HCT116 (cell line): ENCODE measurements at regions not wholly inside any gene's neighbourhood (a gene's known extent, or its start where the extent isn't known, plus 50 kb on each side); places are given as distances from the start of the nearest gene placed in this dataset.

ENCODE experiments used
- ATAC-seq: fragments of 200-7000 bp; cut with Tn5 transposase; 2 replicates; pipeline ENCODE4 v1.9.1; 2020; ENCODE audit warnings: mild to moderate bottlenecking, moderate library complexity
- BruUV-seq: library from RNA; stranded (reverse); fragments of 400-500 nt; replicated peaks from 2 replicates; lab custom pipeline; 2021; lab: Mats Ljungman, UMichigan
- CTCF ChIA-PET: fragments of 300-600 bp; sonication (Branson Sonifier 250); formaldehyde crosslinking; loops from one replicate; lab custom pipeline; 2021; ENCODE audit warnings: antibody characterized with exemption; lab: Charles Lee
- POLR2A ChIA-PET: fragments of 300-600, 350-600 bp; sonication (Branson Sonifier 250); formaldehyde crosslinking; loops from one replicate; lab custom pipeline; 2021; ENCODE audit warnings: antibody characterized with exemption; lab: Charles Lee
- RAD21 ChIA-PET, 2 experiments: fragments of 300-600 bp; sonication (Branson Sonifier 250); formaldehyde crosslinking; loops; one replicate each; lab custom pipeline; 2023; ENCODE audit warnings: low total read pairs in 2 of 2; ENCODE audit not compliant: uncharacterized antibody in 2 of 2, unreplicated experiment in 2 of 2, low non-redundant PET in 1 of 2; lab: Charles Lee
- DNase-seq: peaks from one replicate; pipeline ENCODE4 v3.0.0-alpha.2; 2010; ENCODE audit warnings: low read depth, low spot score
- H2AFZ ChIP-seq: fragments of 200-600 bp; shearing (Covaris generic), sonication (generic); 2 replicates; pipeline ENCODE4 v1.6.1; 2017; ENCODE audit warnings: low read depth, mixed run types, mixed read lengths, antibody characterized with exemption, low read length; ENCODE audit not compliant: poor library complexity, severe bottlenecking
- H3K27ac ChIP-seq: 2 replicates; pipeline ENCODE4 v1.5.1; 2012; ENCODE audit warnings: low read depth, low read length
- H3K27me3 ChIP-seq: fragments of 200-600 bp; sonication (generic); 2 replicates; pipeline ENCODE4 v1.6.1; 2016; ENCODE audit warnings: mixed run types, low read length, mixed read lengths; ENCODE audit not compliant: insufficient read depth
- H3K36me3 ChIP-seq, 2 experiments: fragments of 200-500 bp in 1 of 2; fragments of 200-600 bp in 1 of 2; sonication (Bioruptor generic) in 1 of 2; sonication (generic) in 1 of 2; 2 replicates each; pipeline versions ENCODE4 v1.5.1 to v1.6.1; 2014 to 2016; ENCODE audit warnings: low read length in 2 of 2, inconsistent platforms in 1 of 2, mixed read lengths in 1 of 2, mixed run types in 1 of 2; ENCODE audit not compliant: insufficient read depth in 2 of 2, control insufficient read depth in 1 of 2
- H3K4me1 ChIP-seq, 2 experiments: fragments of 200-600 bp in 1 of 2; sonication (generic) in 1 of 2; 2 replicates each; pipeline versions ENCODE4 v1.5.1 to v1.6.1; 2012 to 2017; ENCODE audit warnings: low read length in 2 of 2, inconsistent platforms in 1 of 2, mild to moderate bottlenecking in 1 of 2, mixed read lengths in 1 of 2, mixed run types in 1 of 2, moderate library complexity in 1 of 2; ENCODE audit not compliant: insufficient read depth in 2 of 2, control insufficient read depth in 1 of 2
- H3K4me2 ChIP-seq: fragments of 200-600 bp; sonication (generic); 2 replicates; pipeline ENCODE4 v1.6.1; 2017; ENCODE audit warnings: mixed run types, low read length, mixed read lengths
- H3K4me3 ChIP-seq, 2 experiments: fragments of 200-600 bp in 1 of 2; sonication (generic) in 1 of 2; replicated peaks in 1 of 2; 2 replicates each; pipeline ENCODE4 v1.5.1; 2011 to 2016; ENCODE audit warnings: low read length in 2 of 2, control low read depth in 1 of 2, low read depth in 1 of 2, mild to moderate bottlenecking in 1 of 2, mixed read lengths in 1 of 2, mixed run types in 1 of 2
- H3K79me2 ChIP-seq: fragments of 200-600 bp; sonication (generic); 2 replicates; pipeline ENCODE4 v1.6.1; 2017; ENCODE audit warnings: mild to moderate bottlenecking, mixed run types, low read length, moderate library complexity, mixed read lengths; ENCODE audit not compliant: insufficient read depth
- H3K9ac ChIP-seq: fragments of 200-600 bp; sonication (generic); 2 replicates; pipeline ENCODE4 v1.6.1; 2016; ENCODE audit warnings: low read length, mixed read lengths
- H3K9me2 ChIP-seq: fragments of 200-600 bp; sonication (generic), shearing (Covaris generic); 2 replicates; pipeline ENCODE4 v1.6.1; 2017; ENCODE audit warnings: mixed run types, mild to moderate bottlenecking, moderate library complexity; ENCODE audit not compliant: insufficient read depth
- H3K9me3 ChIP-seq, 2 experiments: fragments of 200-500 bp in 1 of 2; fragments of 200-600 bp in 1 of 2; sonication (Bioruptor generic) in 1 of 2; sonication (generic) in 1 of 2; 2 replicates each; pipeline ENCODE4 v1.6.1; 2014 to 2017; ENCODE audit warnings: low read length in 2 of 2, mixed read lengths in 2 of 2, inconsistent platforms in 1 of 2, low read depth in 1 of 2, mild to moderate bottlenecking in 1 of 2, mixed run types in 1 of 2, moderate library complexity in 1 of 2; ENCODE audit not compliant: control insufficient read depth in 1 of 2, insufficient read depth in 1 of 2
- H4K20me1 ChIP-seq: fragments of 200-600 bp; sonication (generic), shearing (Covaris generic); 2 replicates; pipeline ENCODE4 v1.6.1; 2017; ENCODE audit warnings: mixed run types, mild to moderate bottlenecking, moderate library complexity; ENCODE audit not compliant: insufficient read depth
- ATF3 ChIP-seq: IDR thresholded peaks from 2 replicates; pipeline ENCODE4 v1.6.1; 2012
- CBX3 ChIP-seq: IDR thresholded peaks from 2 replicates; pipeline ENCODE4 v1.6.1; 2012; ENCODE audit warnings: low read depth
- CEBPB ChIP-seq: IDR thresholded peaks from 2 replicates; pipeline ENCODE4 v1.6.1; 2012; ENCODE audit warnings: low read depth
- EZH2 ChIP-seq: fragments of 200-600 bp; sonication (generic); IDR thresholded peaks from 2 replicates; pipeline ENCODE4 v1.6.1; 2017; ENCODE audit warnings: antibody characterized with exemption, mixed run types
- EZH2phosphoT487 ChIP-seq: fragments of 200-600 bp; IDR thresholded peaks from 2 replicates; pipeline ENCODE4 v1.6.1; 2018; ENCODE audit warnings: antibody characterized with exemption, borderline replicate concordance
- FOSL1 ChIP-seq: IDR thresholded peaks from 2 replicates; pipeline ENCODE4 v1.6.1; 2012; ENCODE audit warnings: low read depth
- JUND ChIP-seq: IDR thresholded peaks from 2 replicates; pipeline ENCODE4 v1.6.1; 2012
- POLR2A ChIP-seq: IDR thresholded peaks from 2 replicates; pipeline ENCODE4 v1.7.0; 2011; ENCODE audit warnings: borderline replicate concordance; ENCODE audit not compliant: insufficient read depth, insufficient read length; ENCODE audit errors: extremely low read depth
- POLR2AphosphoS5 ChIP-seq: IDR thresholded peaks from 2 replicates; pipeline ENCODE4 v1.6.1; 2011; ENCODE audit warnings: mild to moderate bottlenecking, low read depth, low read length, moderate library complexity
- RAD21 ChIP-seq: IDR thresholded peaks from 2 replicates; pipeline ENCODE4 v1.6.1; 2012; ENCODE audit warnings: low read depth, mild to moderate bottlenecking
- SP1 ChIP-seq: IDR thresholded peaks from 2 replicates; pipeline ENCODE4 v1.6.1; 2012; ENCODE audit warnings: low read depth
- TCF7L2 ChIP-seq: IDR thresholded peaks from 2 replicates; pipeline ENCODE4 v1.7.0; 2011; ENCODE audit warnings: borderline replicate concordance, inconsistent platforms; ENCODE audit not compliant: insufficient read depth, insufficient read length; ENCODE audit errors: extremely low read depth
- ZFX ChIP-seq: fragments of 450-650 bp; IDR thresholded peaks from 2 replicates; pipeline ENCODE4 v1.6.1; 2017
- ZNF274 ChIP-seq: fragments of 200-500 bp; sonication (Bioruptor generic); IDR thresholded peaks from 2 replicates; pipeline ENCODE4 v1.6.1; 2014; ENCODE audit warnings: mild to moderate bottlenecking, low read depth, low read length, inconsistent platforms
- intact Hi-C: fragments of 100-400 bp; cut with micrococcal nuclease; formaldehyde crosslinking; loops from 2 replicates; pipeline ENCODE4 v1.10.0; 2022
- TF ChIP-seq, protein P1 (sequence below): IDR thresholded peaks from 2 replicates; pipeline ENCODE4 v1.6.1; 2012; ENCODE audit warnings: low read depth
- TF ChIP-seq, protein P2 (sequence below): IDR thresholded peaks from 2 replicates; pipeline ENCODE4 v1.6.1; 2012

DNA sequence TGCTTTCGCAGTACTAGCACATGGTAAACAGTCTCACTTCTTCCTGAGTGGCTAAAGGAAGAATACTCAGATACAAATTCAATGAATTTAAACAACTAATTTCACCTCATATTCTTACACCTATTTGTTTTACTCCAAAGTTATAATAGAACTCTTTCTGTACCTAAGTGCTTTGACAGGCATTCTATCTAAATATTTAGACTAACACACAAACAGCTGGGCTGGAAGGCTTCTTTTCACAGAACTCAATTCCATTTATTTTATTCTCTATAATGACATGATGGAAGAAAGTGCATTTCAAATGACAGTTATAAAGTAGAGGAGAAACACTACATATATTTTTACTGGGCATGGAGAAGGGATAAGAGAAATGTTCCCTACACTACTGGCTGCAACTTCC is 384.9 kb upstream of the SPTLC3 start:
- ATAC-seq (no peak), DNase-seq (no peak)
- Histone ChIP-seq H3K4me2 (no peak overlapping the region), H3K4me1 (no peaks in the 10 kb centered on the region), H3K79me2 (no peaks in the 10 kb centered on the region), H3K9me3 (peaks cover 0 to 19% of the 10 kb centered on the region in 2 experiments; a peak in 2 of 4 replicates), H2AFZ (no peak overlapping the region), H4K20me1 (no peaks in the 10 kb centered on the region), H3K4me3 (no peak overlapping the region), H3K9ac (no peak overlapping the region), H3K27ac (no peak overlapping the region), H3K36me3 (no peaks in the 10 kb centered on the region), H3K9me2 (no peaks in the 10 kb centered on the region), H3K27me3 (no peaks in the 10 kb centered on the region)
- intact Hi-C loops: no loop called here
- TF ChIP-seq ZFX: no peak
- no peak for TF ChIP-seq EZH2
- no peak for TF ChIP-seq CEBPB
- TF ChIP-seq ATF3: no peak
- no peak for TF ChIP-seq ZNF274
- ChIA-PET CTCF (no interaction called here), POLR2A (no interaction called here), RAD21 (no interaction called here)
- BruUV-seq: no TSS peak

DNA sequence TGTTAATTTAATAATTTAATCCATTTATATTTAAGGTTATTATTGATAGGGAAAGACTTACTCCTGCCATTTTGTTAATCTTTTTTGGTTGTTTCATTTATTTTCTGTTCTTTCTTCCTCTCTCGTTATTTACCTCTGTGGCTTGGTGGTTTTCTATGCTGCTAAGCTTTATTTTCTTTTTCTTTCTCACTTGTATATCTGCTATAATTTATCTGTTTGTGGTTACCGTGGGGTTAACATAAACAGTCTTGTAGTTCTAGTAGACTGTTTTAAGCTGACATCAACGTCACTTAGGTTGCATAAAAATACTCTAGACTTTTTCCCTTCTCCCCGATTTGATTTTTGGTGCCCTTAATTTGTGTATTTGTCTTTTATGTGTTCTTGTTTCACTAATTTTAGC is 381.3 kb upstream of the SPTLC3 start:
- ChIA-PET RAD21 (no interaction called here), CTCF (no interaction called here), POLR2A (no interaction called here)
- no peak for DNase-seq
- H4K20me1 ChIP-seq: no peaks in the 10 kb centered on the region
- no peak overlapping the region for H2AFZ ChIP-seq
- TF ChIP-seq CBX3: no peak
- no peak for TF ChIP-seq TCF7L2
- TF ChIP-seq, protein P1, sequence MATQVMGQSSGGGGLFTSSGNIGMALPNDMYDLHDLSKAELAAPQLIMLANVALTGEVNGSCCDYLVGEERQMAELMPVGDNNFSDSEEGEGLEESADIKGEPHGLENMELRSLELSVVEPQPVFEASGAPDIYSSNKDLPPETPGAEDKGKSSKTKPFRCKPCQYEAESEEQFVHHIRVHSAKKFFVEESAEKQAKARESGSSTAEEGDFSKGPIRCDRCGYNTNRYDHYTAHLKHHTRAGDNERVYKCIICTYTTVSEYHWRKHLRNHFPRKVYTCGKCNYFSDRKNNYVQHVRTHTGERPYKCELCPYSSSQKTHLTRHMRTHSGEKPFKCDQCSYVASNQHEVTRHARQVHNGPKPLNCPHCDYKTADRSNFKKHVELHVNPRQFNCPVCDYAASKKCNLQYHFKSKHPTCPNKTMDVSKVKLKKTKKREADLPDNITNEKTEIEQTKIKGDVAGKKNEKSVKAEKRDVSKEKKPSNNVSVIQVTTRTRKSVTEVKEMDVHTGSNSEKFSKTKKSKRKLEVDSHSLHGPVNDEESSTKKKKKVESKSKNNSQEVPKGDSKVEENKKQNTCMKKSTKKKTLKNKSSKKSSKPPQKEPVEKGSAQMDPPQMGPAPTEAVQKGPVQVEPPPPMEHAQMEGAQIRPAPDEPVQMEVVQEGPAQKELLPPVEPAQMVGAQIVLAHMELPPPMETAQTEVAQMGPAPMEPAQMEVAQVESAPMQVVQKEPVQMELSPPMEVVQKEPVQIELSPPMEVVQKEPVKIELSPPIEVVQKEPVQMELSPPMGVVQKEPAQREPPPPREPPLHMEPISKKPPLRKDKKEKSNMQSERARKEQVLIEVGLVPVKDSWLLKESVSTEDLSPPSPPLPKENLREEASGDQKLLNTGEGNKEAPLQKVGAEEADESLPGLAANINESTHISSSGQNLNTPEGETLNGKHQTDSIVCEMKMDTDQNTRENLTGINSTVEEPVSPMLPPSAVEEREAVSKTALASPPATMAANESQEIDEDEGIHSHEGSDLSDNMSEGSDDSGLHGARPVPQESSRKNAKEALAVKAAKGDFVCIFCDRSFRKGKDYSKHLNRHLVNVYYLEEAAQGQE: no peak
- no peak for TF ChIP-seq SP1
- no peak for TF ChIP-seq EZH2phosphoT487
- TF ChIP-seq POLR2AphosphoS5: no peak
- no peak for TF ChIP-seq CEBPB
- TF ChIP-seq, protein P2, sequence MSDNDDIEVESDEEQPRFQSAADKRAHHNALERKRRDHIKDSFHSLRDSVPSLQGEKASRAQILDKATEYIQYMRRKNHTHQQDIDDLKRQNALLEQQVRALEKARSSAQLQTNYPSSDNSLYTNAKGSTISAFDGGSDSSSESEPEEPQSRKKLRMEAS: no peak
- TF ChIP-seq POLR2A: no peak
- TF ChIP-seq JUND: no peak
- no peak for TF ChIP-seq FOSL1
- no peak for TF ChIP-seq RAD21
- H3K4me3 ChIP-seq: no peak overlapping the region
- H3K9me2 ChIP-seq: no peaks in the 10 kb centered on the region
- no peaks in the 10 kb centered on the region for H3K4me1 ChIP-seq
- ATAC-seq: no peak
- intact Hi-C loops: no loop called here
- H3K9ac ChIP-seq: no peak overlapping the region
- no TSS peak for BruUV-seq
- H3K4me2 ChIP-seq: no peak overlapping the region
- no peak overlapping the region for H3K27ac ChIP-seq
- no peaks in the 10 kb centered on the region for H3K36me3 ChIP-seq
- no peaks in the 10 kb centered on the region for H3K27me3 ChIP-seq
- H3K9me3 ChIP-seq: peaks cover 0 to 31% of the 10 kb centered on the region in 2 experiments; a peak in 2 of 4 replicates
- no peaks in the 10 kb centered on the region for H3K79me2 ChIP-seq
